Naive thymus-derived CD4-positive, alpha-beta T cell (primary cell): ENCODE measurements at regions not wholly inside any gene's neighbourhood (a gene's known extent, or its start where the extent isn't known, plus 50 kb on each side); places are given as distances from the start of the nearest gene placed in this dataset.

ENCODE experiments used
- ATAC-seq: fragments of 150-1000 bp; cut with Tn5 transposase; 2 replicates; pipeline ENCODE4 v1.10.0; 2021; ENCODE audit warnings: mild to moderate bottlenecking, moderate library complexity
- CTCF ChIA-PET: fragments of 350-600 bp; sonication (Branson Sonifier 250); formaldehyde crosslinking; loops from one replicate; lab custom pipeline; 2021; ENCODE audit warnings: antibody characterized with exemption; lab: Charles Lee
- POLR2A ChIA-PET: fragments of 350-600 bp; sonication (Branson Sonifier 250); formaldehyde crosslinking; loops from one replicate; lab custom pipeline; 2021; ENCODE audit warnings: antibody characterized with exemption, inconsistent platforms; lab: Charles Lee
- DNase-seq, 9 donors: peaks; one replicate each; pipeline versions ENCODE4 v3.0.0 to v3.0.0-alpha.2; 2020 to 2022; ENCODE audit warnings: mixed read lengths in 1 of 9
- H3K27ac ChIP-seq: one replicate; pipeline ENCODE4 v1.7.0; 2013; ENCODE audit warnings: mild to moderate bottlenecking, low read depth, low read length, moderate library complexity
- H3K27me3 ChIP-seq, 2 donors: one replicate each; pipeline ENCODE4 v1.7.0; 2013; ENCODE audit warnings: low read length in 2 of 2, mild to moderate bottlenecking in 2 of 2, moderate library complexity in 2 of 2; ENCODE audit not compliant: control insufficient read depth in 2 of 2, insufficient read depth in 2 of 2
- H3K36me3 ChIP-seq, 3 experiments: 1 replicate in 2 of 3; 2 replicates in 1 of 3; pipeline ENCODE4 v1.7.0; 2013; ENCODE audit warnings: low read length in 3 of 3, mild to moderate bottlenecking in 3 of 3, moderate library complexity in 1 of 3; ENCODE audit not compliant: insufficient read depth in 3 of 3, control insufficient read depth in 2 of 3
- H3K4me1 ChIP-seq, 2 donors: one replicate each; pipeline ENCODE4 v1.7.0; 2013; ENCODE audit warnings: low read length in 2 of 2, mild to moderate bottlenecking in 2 of 2, moderate library complexity in 1 of 2; ENCODE audit not compliant: control insufficient read depth in 2 of 2, insufficient read depth in 2 of 2
- H3K4me3 ChIP-seq: 2 replicates; pipeline ENCODE4 v1.7.0; 2013; ENCODE audit warnings: mild to moderate bottlenecking, low read length
- H3K9me3 ChIP-seq, 3 experiments: 1 replicate in 2 of 3; 2 replicates in 1 of 3; pipeline ENCODE4 v1.7.0; 2013; ENCODE audit warnings: low read length in 3 of 3; ENCODE audit not compliant: control insufficient read depth in 2 of 3
- H3K27ac Mint-ChIP-seq, 9 donors: one replicate each; pipeline ENCODE4 v1.8.0; 2020 to 2022; ENCODE audit warnings: mixed read lengths in 9 of 9, mild to moderate bottlenecking in 8 of 9, moderate library complexity in 5 of 9, inconsistent platforms in 2 of 9
- H3K27me3 Mint-ChIP-seq, 5 donors: one replicate each; pipeline ENCODE4 v1.8.0; 2021 to 2022; ENCODE audit warnings: mixed read lengths in 5 of 5, mild to moderate bottlenecking in 1 of 5
- H3K36me3 Mint-ChIP-seq, 5 donors: one replicate each; pipeline ENCODE4 v1.8.0; 2020 to 2022; ENCODE audit warnings: mixed read lengths in 5 of 5, mild to moderate bottlenecking in 3 of 5, inconsistent platforms in 1 of 5
- H3K4me1 Mint-ChIP-seq, 7 donors: one replicate each; pipeline ENCODE4 v1.8.0; 2020 to 2022; ENCODE audit warnings: mixed read lengths in 7 of 7, mild to moderate bottlenecking in 3 of 7, inconsistent platforms in 1 of 7
- H3K4me3 Mint-ChIP-seq, 10 donors: one replicate each; pipeline ENCODE4 v1.8.0; 2020 to 2022; ENCODE audit warnings: mild to moderate bottlenecking in 10 of 10, mixed read lengths in 10 of 10, moderate library complexity in 6 of 10, inconsistent platforms in 2 of 10
- H3K9me3 Mint-ChIP-seq, 11 donors: one replicate each; pipeline ENCODE4 v1.8.0; 2020 to 2022; ENCODE audit warnings: mixed read lengths in 11 of 11, mild to moderate bottlenecking in 4 of 11, inconsistent platforms in 1 of 11, moderate library complexity in 1 of 11
- intact Hi-C, 2 donors: fragments of 100-400 bp; cut with micrococcal nuclease; formaldehyde crosslinking; loops; one replicate each; pipeline ENCODE4 v1.15.1; 2023

GRCh38 chr2:103103678-103104077, 341.8 kb downstream of the TMEM182 start:
- no peak for DNase-seq
- Mint-ChIP-seq H3K27ac (no peak overlapping the region), H3K4me1 (no peaks in the 10 kb centered on the region), H3K4me3 (peak overlapping the region in 1 of 10 donors; percentile 5), H3K36me3 (no peaks in the 10 kb centered on the region), H3K9me3 (peaks cover 0 to 11% (median 0%) of the 10 kb centered on the region in 11 donors), H3K27me3 (no peaks in the 10 kb centered on the region)
- no peaks in the 10 kb centered on the region for H3K36me3 ChIP-seq
- intact Hi-C loops = no loop called here
- no peaks in the 10 kb centered on the region for H3K27me3 ChIP-seq
- POLR2A ChIA-PET = no interaction called here
- no peak overlapping the region for H3K4me3 ChIP-seq
- no peak for ATAC-seq
- H3K4me1 ChIP-seq = no peaks in the 10 kb centered on the region
- CTCF ChIA-PET = no interaction called here
- H3K9me3 ChIP-seq = no peaks in the 10 kb centered on the region
- H3K27ac ChIP-seq = no peak overlapping the region

- Histone ChIP-seq H3K27me3 (no peaks in the 10 kb centered on the region), H3K4me3 (no peak overlapping the region), H3K27ac (no peak overlapping the region), H3K36me3 (no peaks in the 10 kb centered on the region), H3K9me3 (peaks cover 0 to 3% (median 0%) of the 10 kb centered on the region in 3 experiments), H3K4me1 (no peaks in the 10 kb centered on the region)
- ATAC-seq (no peak), DNase-seq (no peak)
- no peaks in the 10 kb centered on the region for H3K36me3 Mint-ChIP-seq
- H3K27me3 Mint-ChIP-seq = peaks cover 0 to 5% (median 0%) of the 10 kb centered on the region in 5 donors
- ChIA-PET CTCF (no interaction called here), POLR2A (no interaction called here)
- no peak overlapping the region for H3K27ac Mint-ChIP-seq
- intact Hi-C loops = no loop called here
- H3K4me3 Mint-ChIP-seq = no peak overlapping the region
- H3K9me3 Mint-ChIP-seq = peaks cover 0 to 5% (median 0%) of the 10 kb centered on the region in 11 donors
- no peaks in the 10 kb centered on the region for H3K4me1 Mint-ChIP-seq
Measured at GRCh38 chr2:103119352-103119751, 357.5 kb downstream of the TMEM182 start.

- CTCF ChIA-PET = no interaction called here
Measured at GRCh38 chr2:103121106-103121505, 359.3 kb downstream of the TMEM182 start.

GRCh38 chr2:103123516-103123915, 361.7 kb downstream of the TMEM182 start:
- ChIA-PET CTCF (no interaction called here), POLR2A (no interaction called here)
- Mint-ChIP-seq H3K4me1 (no peaks in the 10 kb centered on the region), H3K27ac (no peak overlapping the region), H3K27me3 (peaks cover 0 to 6% (median 0%) of the 10 kb centered on the region in 5 donors), H3K4me3 (no peak overlapping the region), H3K9me3 (no peaks in the 10 kb centered on the region), H3K36me3 (no peaks in the 10 kb centered on the region)
- H3K4me3 ChIP-seq = no peak overlapping the region
- H3K9me3 ChIP-seq = peaks cover 0 to 3% (median 0%) of the 10 kb centered on the region in 3 experiments
- no peaks in the 10 kb centered on the region for H3K27me3 ChIP-seq
- no peaks in the 10 kb centered on the region for H3K36me3 ChIP-seq
- H3K27ac ChIP-seq = no peak overlapping the region
- DNase-seq (no peak), ATAC-seq (no peak)
- no peaks in the 10 kb centered on the region for H3K4me1 ChIP-seq
- intact Hi-C loops = no loop called here

More at GRCh38 chr2:103121106-103121505, 359.3 kb downstream of the TMEM182 start:
- no peak overlapping the region for H3K4me3 ChIP-seq
- Mint-ChIP-seq H3K36me3 (no peaks in the 10 kb centered on the region), H3K27ac (no peak overlapping the region), H3K4me3 (no peak overlapping the region), H3K9me3 (peaks cover 0 to 5% (median 0%) of the 10 kb centered on the region in 11 donors), H3K4me1 (no peaks in the 10 kb centered on the region), H3K27me3 (peaks cover 0 to 6% (median 0%) of the 10 kb centered on the region in 5 donors)
- intact Hi-C loops = no loop called here
- no peak overlapping the region for H3K27ac ChIP-seq
- H3K27me3 ChIP-seq = no peaks in the 10 kb centered on the region
- ATAC-seq (no peak), DNase-seq (no peak)
- H3K36me3 ChIP-seq = no peaks in the 10 kb centered on the region
- POLR2A ChIA-PET = no interaction called here
- H3K9me3 ChIP-seq = peaks cover 0 to 3% (median 0%) of the 10 kb centered on the region in 3 experiments
- H3K4me1 ChIP-seq = no peaks in the 10 kb centered on the region

GRCh38 chr2:103130857-103131256, 369.0 kb downstream of the TMEM182 start:
- Mint-ChIP-seq H3K27me3 (peaks cover 0 to 1% (median 0%) of the 10 kb centered on the region in 5 donors), H3K9me3 (peaks cover 0 to 8% (median 0%) of the 10 kb centered on the region in 11 donors), H3K4me1 (peaks cover 0 to 18% (median 7%) of the 10 kb centered on the region in 7 donors), H3K36me3 (peaks cover 0 to 7% (median 0%) of the 10 kb centered on the region in 5 donors), H3K4me3 (no peak overlapping the region), H3K27ac (no peak overlapping the region)
- Histone ChIP-seq H3K9me3 (no peaks in the 10 kb centered on the region), H3K4me1 (no peaks in the 10 kb centered on the region), H3K36me3 (no peaks in the 10 kb centered on the region), H3K27me3 (no peaks in the 10 kb centered on the region), H3K4me3 (no peak overlapping the region), H3K27ac (no peak overlapping the region)
- ChIA-PET POLR2A (no interaction called here), CTCF (no interaction called here)
- intact Hi-C loops = no loop called here
- no peak for ATAC-seq
- DNase-seq = no peak

GRCh38 chr2:103132536-103133217, 370.8 kb downstream of the TMEM182 start:
- no peaks in the 10 kb centered on the region for H3K27me3 ChIP-seq
- POLR2A ChIA-PET = no interaction called here
- H3K9me3 ChIP-seq = no peaks in the 10 kb centered on the region
- DNase-seq (peak in 1 of 9 donors; percentile 21), ATAC-seq (peak; percentile 87)
- H3K4me1 ChIP-seq = no peaks in the 10 kb centered on the region
- peak overlapping the region in 3 of 10 donors; percentile 34 to 71 (median 39) for H3K4me3 Mint-ChIP-seq
- CTCF ChIA-PET = no interaction called here
- H3K27ac Mint-ChIP-seq = peak overlapping the region in 1 of 9 donors; percentile 53
- no peak overlapping the region for H3K4me3 ChIP-seq
- no peak overlapping the region for H3K27ac ChIP-seq
- peaks cover 0 to 15% (median 0%) of the 10 kb centered on the region in 5 donors for H3K36me3 Mint-ChIP-seq
- no peaks in the 10 kb centered on the region for H3K36me3 ChIP-seq
- H3K9me3 Mint-ChIP-seq = peaks cover 0 to 17% (median 4%) of the 10 kb centered on the region in 11 donors
- intact Hi-C loops = no loop called here
- H3K27me3 Mint-ChIP-seq = peaks cover 0 to 1% (median 0%) of the 10 kb centered on the region in 5 donors
- peaks cover 0 to 18% (median 7%) of the 10 kb centered on the region in 7 donors for H3K4me1 Mint-ChIP-seq

- Histone ChIP-seq H3K4me1 (no peaks in the 10 kb centered on the region), H3K27ac (no peak overlapping the region), H3K27me3 (no peaks in the 10 kb centered on the region), H3K9me3 (no peaks in the 10 kb centered on the region), H3K36me3 (no peaks in the 10 kb centered on the region), H3K4me3 (no peak overlapping the region)
- intact Hi-C loops = no loop called here
- no peak overlapping the region for H3K4me3 Mint-ChIP-seq
- DNase-seq = no peak
- peaks cover 0 to 37% (median 7%) of the 10 kb centered on the region in 7 donors for H3K4me1 Mint-ChIP-seq
- peaks cover 0 to 24% (median 4%) of the 10 kb centered on the region in 11 donors for H3K9me3 Mint-ChIP-seq
- no peak overlapping the region for H3K27ac Mint-ChIP-seq
- POLR2A ChIA-PET = no interaction called here
- CTCF ChIA-PET = interaction anchor here (0.8 kb wide), 1 partner anchor 17 kb away, joined by 3 read pairs; no protein-coding TSS in a partner anchor
- no peak for ATAC-seq
- H3K36me3 Mint-ChIP-seq = peaks cover 0 to 20% (median 0%) of the 10 kb centered on the region in 5 donors
- H3K27me3 Mint-ChIP-seq = peaks cover 0 to 1% (median 0%) of the 10 kb centered on the region in 5 donors
Measured at GRCh38 chr2:103135679-103136078, 373.8 kb downstream of the TMEM182 start.
